Thyroid gland (tissue), 4 donors: ENCODE measurements at regions not wholly inside any gene's neighbourhood (a gene's known extent, or its start where the extent isn't known, plus 50 kb on each side); places are given as distances from the start of the nearest gene placed in this dataset.

Experiments
- POLR2A ChIP-seq, 2 donors: fragments of 450-650 bp; IDR thresholded peaks; one replicate each; pipeline ENCODE4 v1.6.1; 2017; ENCODE audit warnings: antibody characterized with exemption in 2 of 2, mild to moderate bottlenecking in 2 of 2, moderate library complexity in 1 of 2
- TF ChIP-seq, protein P1 (sequence below), 6 experiments: fragments of 200-600 bp in 3 of 6; fragments of 450-650 bp in 3 of 6; sonication (generic) in 3 of 6; IDR thresholded peaks; one replicate each; pipeline ENCODE4 v1.5.1; 2016 to 2019; ENCODE audit warnings: antibody characterized with exemption in 6 of 6, mild to moderate bottlenecking in 2 of 6, inconsistent platforms in 1 of 6, moderate library complexity in 1 of 6

- TF ChIP-seq, protein P1, sequence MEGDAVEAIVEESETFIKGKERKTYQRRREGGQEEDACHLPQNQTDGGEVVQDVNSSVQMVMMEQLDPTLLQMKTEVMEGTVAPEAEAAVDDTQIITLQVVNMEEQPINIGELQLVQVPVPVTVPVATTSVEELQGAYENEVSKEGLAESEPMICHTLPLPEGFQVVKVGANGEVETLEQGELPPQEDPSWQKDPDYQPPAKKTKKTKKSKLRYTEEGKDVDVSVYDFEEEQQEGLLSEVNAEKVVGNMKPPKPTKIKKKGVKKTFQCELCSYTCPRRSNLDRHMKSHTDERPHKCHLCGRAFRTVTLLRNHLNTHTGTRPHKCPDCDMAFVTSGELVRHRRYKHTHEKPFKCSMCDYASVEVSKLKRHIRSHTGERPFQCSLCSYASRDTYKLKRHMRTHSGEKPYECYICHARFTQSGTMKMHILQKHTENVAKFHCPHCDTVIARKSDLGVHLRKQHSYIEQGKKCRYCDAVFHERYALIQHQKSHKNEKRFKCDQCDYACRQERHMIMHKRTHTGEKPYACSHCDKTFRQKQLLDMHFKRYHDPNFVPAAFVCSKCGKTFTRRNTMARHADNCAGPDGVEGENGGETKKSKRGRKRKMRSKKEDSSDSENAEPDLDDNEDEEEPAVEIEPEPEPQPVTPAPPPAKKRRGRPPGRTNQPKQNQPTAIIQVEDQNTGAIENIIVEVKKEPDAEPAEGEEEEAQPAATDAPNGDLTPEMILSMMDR (IDR thresholded peaks at IDR 0.05), result no peak
- no peak for TF ChIP-seq POLR2A (IDR thresholded peaks at IDR 0.05)
Measured at GRCh38 chr6:144721232-144721631, 436.1 kb downstream of the UTRN start.
